ENCODE measurements at regions not wholly inside any gene's neighbourhood (a gene's known extent, or its start where the extent isn't known, plus 50 kb on each side); places are given as distances from the start of the nearest gene placed in this dataset.

DNA sequence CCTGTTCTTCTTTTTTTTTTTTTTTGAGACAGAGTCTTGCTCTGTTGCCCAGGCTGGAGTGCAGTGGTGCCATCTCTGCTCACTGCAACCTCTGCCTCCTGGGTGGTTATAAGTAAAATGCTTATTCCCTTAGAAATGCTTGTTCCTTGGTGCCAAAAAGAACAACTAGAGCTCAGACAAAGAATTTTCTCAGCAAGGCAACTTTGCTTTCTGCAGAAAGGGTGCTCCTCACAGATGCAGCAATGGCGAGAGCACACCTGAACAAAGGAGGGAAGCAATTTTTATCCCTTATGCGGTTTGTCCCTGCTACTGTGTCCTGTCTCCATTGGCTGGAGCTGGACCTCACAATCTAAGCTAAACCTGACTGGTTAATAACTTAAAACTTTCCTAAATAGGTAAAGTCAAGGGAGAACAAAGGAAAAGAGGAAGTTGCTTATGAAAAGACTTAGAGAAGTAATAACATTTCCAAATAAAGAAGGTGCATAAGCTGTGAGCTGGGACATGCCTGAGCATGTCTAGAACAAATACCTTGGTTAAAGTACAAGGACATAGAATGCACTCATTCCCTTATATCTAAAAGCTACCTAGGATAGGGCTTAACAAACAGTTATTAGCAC lies 90.0 kb upstream of the PRR5 start:
- no peak for TF ChIP-seq EZH2phosphoT487 (IDR thresholded peaks at IDR 0.05)
- TF ChIP-seq CTCF (IDR thresholded peaks at IDR 0.05), result no peak
